Peyer's patch (tissue), 4 donors: ENCODE measurements at regions not wholly inside any gene's neighbourhood (a gene's known extent, or its start where the extent isn't known, plus 50 kb on each side); places are given as distances from the start of the nearest gene placed in this dataset.

Source experiments
- CTCF ChIP-seq, 6 experiments: fragments of 450-650 bp in 4 of 6; fragments of 200-600 bp in 2 of 6; sonication (generic) in 1 of 6; IDR thresholded peaks; one replicate each; pipeline ENCODE4 v1.5.1; 2017 to 2019; ENCODE audit warnings: antibody characterized with exemption in 6 of 6, mild to moderate bottlenecking in 3 of 6, moderate library complexity in 1 of 6
- POLR2A ChIP-seq, 2 donors: fragments of 450-650 bp; IDR thresholded peaks; one replicate each; pipeline ENCODE4 v1.5.1; 2017; ENCODE audit warnings: antibody characterized with exemption in 2 of 2, mild to moderate bottlenecking in 2 of 2, moderate library complexity in 2 of 2

- TF ChIP-seq CTCF (IDR thresholded peaks at IDR 0.05) (no peak), POLR2A (IDR thresholded peaks at IDR 0.05) (no peak)
Observed at GRCh38 chr15:69836526-69837230, 261.0 kb downstream of the TLE3 start.
